Lung (tissue), 11 donors: ENCODE measurements at regions not wholly inside any gene's neighbourhood (a gene's known extent, or its start where the extent isn't known, plus 50 kb on each side); places are given as distances from the start of the nearest gene placed in this dataset.
A peak's percentile ranks its signal among the peaks of the same experiment; 100 is the strongest.

ENCODE experiments used
- ATAC-seq: fragments of 200-7000 bp; cut with Tn5 transposase; one replicate; pipeline ENCODE4 v1.9.1; 2020; ENCODE audit warnings: moderate number of reproducible peaks; ENCODE audit not compliant: insufficient read depth, low FRiP score
- DNase-seq, 3 donors: peaks; one replicate each; pipeline ENCODE4 v3.0.0-alpha.2; 2013 to 2017
- H3K27ac ChIP-seq, 2 donors: one replicate each; pipeline ENCODE4 v1.5.1; 2013; ENCODE audit warnings: mild to moderate bottlenecking in 2 of 2, moderate library complexity in 2 of 2, control low read depth in 1 of 2, inconsistent platforms in 1 of 2, low read depth in 1 of 2, low read length in 1 of 2
- H3K27me3 ChIP-seq, 3 donors: one replicate each; pipeline ENCODE4 v1.5.1; 2013; ENCODE audit warnings: low read length in 2 of 3; ENCODE audit not compliant: control insufficient read depth in 3 of 3, insufficient read depth in 3 of 3
- H3K36me3 ChIP-seq, 4 donors: one replicate each; pipeline ENCODE4 v1.5.1; 2013; ENCODE audit warnings: low read length in 4 of 4, mild to moderate bottlenecking in 1 of 4, moderate library complexity in 1 of 4; ENCODE audit not compliant: control insufficient read depth in 4 of 4, insufficient read depth in 4 of 4
- H3K4me1 ChIP-seq, 5 donors: one replicate each; pipeline ENCODE4 v1.5.1; 2013; ENCODE audit warnings: low read length in 5 of 5, mild to moderate bottlenecking in 2 of 5, moderate library complexity in 1 of 5; ENCODE audit not compliant: control insufficient read depth in 5 of 5, insufficient read depth in 5 of 5
- H3K4me3 ChIP-seq: one replicate; pipeline ENCODE4 v1.5.1; 2013; ENCODE audit warnings: mild to moderate bottlenecking, control low read depth, moderate library complexity
- H3K9ac ChIP-seq, 2 donors: one replicate each; pipeline ENCODE4 v1.5.1; 2013; ENCODE audit warnings: low read length in 2 of 2, control low read depth in 1 of 2; ENCODE audit not compliant: insufficient read depth in 1 of 2
- H3K9me3 ChIP-seq, 4 donors: one replicate each; pipeline ENCODE4 v1.5.1; 2013; ENCODE audit warnings: low read length in 3 of 4, mild to moderate bottlenecking in 1 of 4, moderate library complexity in 1 of 4; ENCODE audit not compliant: control insufficient read depth in 4 of 4, insufficient read depth in 3 of 4
- WGBS, 2 donors: extraction: QIAGEN DNeasy Blood & Tissue Kit; methylation state at CpG; one replicate each; pipeline ENCODE4 v1.1.7; 2013; 5-methylcytosine and 5-hydroxymethylcytosine counted together
- TF ChIP-seq, protein P1 (sequence below): IDR thresholded peaks from 2 replicates; pipeline ENCODE4 v1.5.1; 2012; ENCODE audit warnings: mild to moderate bottlenecking; ENCODE audit errors: control extremely low read depth, extremely low read depth
- donor health status: control.
- donor health status: control.
- donor health status: Bipolar disorder and iron deficiency.
- donor health status: healthy.
- donor health status: DM: yes; HTN: yes; CAD: no.

DNA sequence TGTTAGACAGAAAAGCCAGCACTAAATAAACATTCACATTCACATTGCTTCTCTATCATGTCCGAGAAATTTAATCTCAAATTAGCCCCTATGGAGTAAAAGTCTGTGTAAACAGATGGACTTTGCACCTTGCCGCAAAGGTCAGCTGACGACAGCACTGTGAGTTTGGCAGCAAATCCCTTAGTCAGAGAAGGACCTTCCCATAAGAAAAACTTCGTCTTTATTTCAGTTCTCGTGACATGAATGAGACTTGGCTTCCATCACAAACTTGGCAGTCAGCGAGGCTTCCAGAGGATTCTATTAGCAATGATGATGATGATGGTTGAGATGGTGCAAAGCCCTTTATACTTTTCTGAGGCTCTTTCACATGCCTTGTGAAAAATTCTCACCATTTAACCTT is 133.7 kb upstream of the IFNGR1 start:
- no peak for ATAC-seq
- no peak for DNase-seq
- no peak overlapping the region for H3K27ac ChIP-seq

DNA sequence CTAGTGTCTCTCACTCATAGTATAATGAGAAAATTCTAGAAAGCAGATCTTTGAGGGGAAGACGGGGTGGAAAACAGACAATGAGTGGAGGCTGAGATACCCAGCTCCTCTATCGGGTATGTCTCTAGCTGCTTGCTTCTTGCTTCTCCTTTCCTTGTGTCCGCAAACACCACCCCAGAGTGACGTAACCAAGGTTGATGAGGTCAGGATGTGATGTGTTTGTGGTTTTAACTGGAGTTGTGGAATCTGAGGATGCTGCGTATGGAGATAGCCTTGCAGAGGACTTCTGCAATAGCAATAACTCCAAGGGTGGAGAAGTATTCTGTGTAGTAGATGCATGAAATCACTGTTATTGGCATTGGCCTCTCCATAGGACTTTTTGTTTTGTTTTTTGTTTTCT is 132.7 kb upstream of the IFNGR1 start:
- TF ChIP-seq, protein P1, sequence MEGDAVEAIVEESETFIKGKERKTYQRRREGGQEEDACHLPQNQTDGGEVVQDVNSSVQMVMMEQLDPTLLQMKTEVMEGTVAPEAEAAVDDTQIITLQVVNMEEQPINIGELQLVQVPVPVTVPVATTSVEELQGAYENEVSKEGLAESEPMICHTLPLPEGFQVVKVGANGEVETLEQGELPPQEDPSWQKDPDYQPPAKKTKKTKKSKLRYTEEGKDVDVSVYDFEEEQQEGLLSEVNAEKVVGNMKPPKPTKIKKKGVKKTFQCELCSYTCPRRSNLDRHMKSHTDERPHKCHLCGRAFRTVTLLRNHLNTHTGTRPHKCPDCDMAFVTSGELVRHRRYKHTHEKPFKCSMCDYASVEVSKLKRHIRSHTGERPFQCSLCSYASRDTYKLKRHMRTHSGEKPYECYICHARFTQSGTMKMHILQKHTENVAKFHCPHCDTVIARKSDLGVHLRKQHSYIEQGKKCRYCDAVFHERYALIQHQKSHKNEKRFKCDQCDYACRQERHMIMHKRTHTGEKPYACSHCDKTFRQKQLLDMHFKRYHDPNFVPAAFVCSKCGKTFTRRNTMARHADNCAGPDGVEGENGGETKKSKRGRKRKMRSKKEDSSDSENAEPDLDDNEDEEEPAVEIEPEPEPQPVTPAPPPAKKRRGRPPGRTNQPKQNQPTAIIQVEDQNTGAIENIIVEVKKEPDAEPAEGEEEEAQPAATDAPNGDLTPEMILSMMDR = no peak
- 50 to 64% methylated on average over 5 of the region's 5 CpGs for WGBS, 2 donors
- no peak for ATAC-seq

More for the DNA sequence above, 133.7 kb upstream of the IFNGR1 start:
- H3K9me3 ChIP-seq = no peaks in the 10 kb centered on the region
- H3K9ac ChIP-seq = no peak overlapping the region
- no peaks in the 10 kb centered on the region for H3K4me1 ChIP-seq
- H3K36me3 ChIP-seq = no peaks in the 10 kb centered on the region
- no peak overlapping the region for H3K4me3 ChIP-seq
- WGBS, 2 donors = 75 to 82% methylated on average over 6 of the region's 6 CpGs
- TF ChIP-seq, protein P1 = no peak
- no peaks in the 10 kb centered on the region for H3K27me3 ChIP-seq

DNA sequence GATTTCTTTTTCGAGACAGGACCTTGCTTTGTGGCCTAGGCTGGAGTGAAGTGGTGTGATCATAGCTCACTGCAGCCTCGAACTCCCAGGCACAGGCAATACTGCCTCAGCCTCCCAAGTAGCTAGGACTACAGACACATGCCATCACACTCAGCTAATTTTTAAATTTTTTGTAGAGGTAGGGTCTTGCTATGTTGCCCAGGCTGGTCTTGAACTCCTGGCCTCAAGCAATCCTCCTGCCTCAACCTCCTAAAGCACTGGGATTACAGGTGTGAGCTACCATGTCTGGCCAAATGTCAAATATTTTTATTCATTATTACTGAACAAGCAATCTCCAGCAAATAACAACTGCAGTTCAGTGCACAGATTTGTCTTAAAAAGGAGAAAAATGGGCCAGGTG is 131.7 kb upstream of the IFNGR1 start:
- 90 to 93% methylated on average over 2 of the region's 2 CpGs for WGBS, 2 donors
- H3K4me3 ChIP-seq = no peak overlapping the region
- H3K27me3 ChIP-seq = no peaks in the 10 kb centered on the region
- H3K9ac ChIP-seq = no peak overlapping the region
- TF ChIP-seq, protein P1 = no peak
- no peaks in the 10 kb centered on the region for H3K9me3 ChIP-seq
- no peaks in the 10 kb centered on the region for H3K4me1 ChIP-seq
- H3K36me3 ChIP-seq = no peaks in the 10 kb centered on the region
- no peak overlapping the region for H3K27ac ChIP-seq
- no peak for ATAC-seq
- DNase-seq = no peak

More for the DNA sequence above, 132.7 kb upstream of the IFNGR1 start:
- H3K27ac ChIP-seq = no peak overlapping the region
- H3K27me3 ChIP-seq = no peaks in the 10 kb centered on the region
- no peaks in the 10 kb centered on the region for H3K36me3 ChIP-seq
- H3K4me3 ChIP-seq = no peak overlapping the region
- H3K9ac ChIP-seq = no peak overlapping the region
- no peaks in the 10 kb centered on the region for H3K4me1 ChIP-seq
- DNase-seq = peak in 2 of 3 donors; percentile 47 to 57
- H3K9me3 ChIP-seq = no peaks in the 10 kb centered on the region
